T-helper 1 cell treated with Interleukin-12 subunit alpha and Interleukin-12 subunit beta and Interleukin-4 antibody, amounts not matched to agents 30 ng/mL and 1 ng/mL, for 36 hours (primary cell): ENCODE measurements at regions not wholly inside any gene's neighbourhood (a gene's known extent, or its start where the extent isn't known, plus 50 kb on each side); places are given as distances from the start of the nearest gene placed in this dataset.

Source experiments
- intact Hi-C: fragments of 100-400 bp; cut with micrococcal nuclease; formaldehyde crosslinking; loops from one replicate; pipeline ENCODE4 v1.15.1; 2024

DNA sequence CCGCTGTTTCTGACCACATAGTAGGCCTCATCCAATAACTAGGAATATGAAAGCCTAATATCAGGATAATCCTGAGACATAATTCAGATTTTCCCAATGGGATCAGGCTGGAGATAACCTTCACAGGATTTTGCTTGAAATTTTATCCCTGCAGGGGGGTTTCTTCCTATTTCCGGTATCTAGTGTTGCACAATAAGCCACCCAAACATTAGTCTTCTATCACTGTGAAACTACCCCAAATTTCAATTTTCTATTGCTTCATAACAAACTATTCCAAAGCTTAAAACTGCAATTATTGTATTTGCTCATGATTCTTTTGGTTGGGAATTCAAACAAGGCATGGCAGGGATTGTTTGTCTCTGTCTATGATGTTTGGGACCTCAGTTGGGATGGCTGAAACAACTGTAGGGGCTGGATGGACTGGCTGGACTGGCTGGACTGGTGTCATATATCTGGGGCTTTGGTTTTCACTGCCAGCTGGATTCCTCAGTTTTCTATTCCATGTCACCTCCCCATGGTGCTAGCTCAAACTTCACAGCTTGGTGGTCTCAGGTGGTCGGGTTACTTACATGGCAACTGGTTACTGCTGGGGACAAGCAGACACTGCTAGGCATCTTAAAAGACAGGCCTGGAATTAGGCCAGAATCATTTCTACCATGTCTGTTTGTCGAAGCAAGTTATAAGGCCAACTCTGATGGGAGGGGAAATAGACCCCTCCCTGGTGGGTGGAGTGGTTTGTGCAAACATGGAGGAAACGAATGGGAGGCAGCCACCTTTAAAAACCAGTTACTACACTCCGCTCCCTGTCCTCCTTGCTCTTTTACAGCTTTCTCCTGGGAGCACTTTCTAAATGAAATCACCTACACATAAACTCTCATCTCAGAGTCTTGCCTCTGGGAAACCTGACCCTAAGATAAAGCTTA lies 88.2 kb upstream of the STT3B start:
- intact Hi-C loops = loop anchor here (5.0 kb wide), 1 partner anchor 232 kb away; no protein-coding TSS in a partner anchor

DNA sequence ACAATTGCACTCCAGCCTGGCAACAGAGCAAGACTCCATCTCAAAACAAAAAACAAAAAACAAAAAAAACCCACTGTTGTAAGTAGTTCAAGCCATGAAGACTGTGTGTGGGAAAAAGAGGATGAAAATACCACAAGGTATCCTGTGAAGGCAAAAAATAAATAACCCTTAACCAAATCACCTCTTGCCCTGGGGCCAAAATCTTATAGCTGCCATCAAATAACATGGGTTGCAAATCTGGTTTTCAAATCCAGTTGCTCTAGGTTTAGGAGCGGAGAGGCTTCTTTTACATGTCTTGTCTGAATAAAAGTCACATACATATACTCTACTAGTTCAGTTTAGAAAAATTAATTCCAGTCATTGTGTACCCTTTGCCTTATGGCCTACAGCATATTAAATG lies 87.0 kb upstream of the STT3B start:
- intact Hi-C loops = loop anchor here (5.0 kb wide), 1 partner anchor 233 kb away; no protein-coding TSS in a partner anchor

DNA sequence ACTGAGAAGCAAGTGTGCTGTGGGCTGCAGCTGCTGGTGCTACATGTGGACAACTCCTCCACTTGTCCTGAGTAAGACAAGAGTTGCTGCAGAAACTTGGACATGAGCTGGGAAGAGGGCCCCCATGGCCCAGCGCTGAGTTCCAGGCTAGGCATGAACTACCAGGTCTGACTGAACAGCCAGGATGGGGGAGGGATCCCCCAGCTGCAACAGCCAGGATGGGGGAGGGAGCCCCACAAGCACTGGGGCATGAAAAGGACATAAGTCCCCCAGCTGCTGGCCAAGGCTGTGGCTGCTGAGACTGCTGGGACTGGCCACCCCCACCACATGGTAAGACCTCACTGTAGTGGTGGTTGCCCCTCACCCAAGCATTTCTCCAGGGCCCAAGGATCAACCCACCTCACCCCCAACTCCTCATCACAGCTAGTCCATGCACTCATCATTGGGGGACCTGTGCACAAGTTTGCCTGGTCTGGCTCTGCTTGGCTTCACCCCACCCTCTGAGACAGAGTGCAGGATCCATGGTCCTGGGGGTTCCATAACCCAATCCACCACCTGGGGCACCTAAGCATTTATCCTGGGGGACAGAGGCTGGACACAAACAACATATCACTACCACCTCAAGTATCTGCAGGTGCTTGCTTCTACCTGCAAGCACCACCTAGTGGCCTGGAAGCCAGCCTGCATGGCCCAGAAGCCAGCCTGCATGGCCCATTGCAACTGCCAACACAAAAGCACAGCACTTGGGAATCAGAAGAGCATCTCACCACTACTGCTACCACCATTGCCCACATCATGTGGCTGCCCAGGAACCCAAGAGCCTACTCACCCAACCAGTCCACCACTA lies 84.5 kb upstream of the STT3B start:
- intact Hi-C loops = loop anchor here (5.0 kb wide), 1 partner anchor 236 kb away; no protein-coding TSS in a partner anchor

DNA sequence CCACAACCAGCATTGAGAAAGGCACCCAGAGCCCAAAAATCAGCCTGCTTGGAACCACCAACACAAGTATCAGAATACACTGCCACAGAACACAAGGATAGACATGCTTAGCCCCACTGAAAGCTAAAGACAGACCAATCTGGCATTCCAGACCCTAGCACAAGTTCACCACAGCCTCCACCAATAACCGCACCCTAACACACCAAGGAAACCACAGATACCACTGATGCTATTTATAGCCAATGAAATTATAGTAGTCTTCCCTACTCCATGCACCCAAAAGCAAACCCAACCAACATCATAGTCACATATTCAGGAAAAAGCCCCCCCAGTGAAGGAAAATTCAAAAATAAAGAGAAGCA lies 83.9 kb upstream of the STT3B start:
- intact Hi-C loops = loop anchor here (5.0 kb wide), 1 partner anchor 237 kb away; no protein-coding TSS in a partner anchor

DNA sequence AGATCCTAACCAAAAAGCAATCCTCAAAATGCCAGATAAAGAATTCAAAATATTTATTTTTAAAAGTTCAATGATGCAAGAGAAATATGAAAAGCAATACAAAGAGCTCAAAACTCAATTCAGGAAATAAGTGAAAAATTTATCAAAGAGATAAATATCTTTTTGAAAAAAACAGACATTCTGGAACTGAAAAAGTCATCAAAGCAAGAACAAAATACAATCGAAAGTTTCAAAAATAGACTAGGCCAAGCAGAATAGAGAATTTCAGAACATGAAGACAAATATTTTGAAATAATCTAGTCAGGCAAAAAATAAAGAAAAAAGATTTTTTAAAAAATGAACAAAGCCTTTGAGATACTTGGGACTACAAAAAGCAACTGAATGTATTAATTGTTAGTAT lies 83.4 kb upstream of the STT3B start:
- intact Hi-C loops = loop anchor here (5.0 kb wide), 1 partner anchor 237 kb away; no protein-coding TSS in a partner anchor

DNA sequence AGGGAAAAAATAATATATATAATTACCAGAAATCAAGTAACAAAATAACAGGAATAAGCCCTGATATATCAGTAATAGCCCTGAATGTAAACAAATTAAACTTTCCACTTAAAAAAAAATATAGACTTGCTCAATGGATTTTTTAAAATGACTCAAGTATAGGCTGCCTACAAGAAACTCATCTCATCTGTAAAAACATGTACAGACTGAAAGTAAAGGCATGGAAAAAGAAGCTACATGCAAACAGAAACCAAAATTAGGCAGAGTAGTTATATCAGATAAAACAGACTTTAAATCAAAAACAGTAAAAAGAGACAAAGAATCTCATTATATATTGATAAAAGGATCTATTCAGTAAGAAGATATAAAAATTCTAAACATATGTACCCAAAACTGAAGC lies 82.4 kb upstream of the STT3B start:
- intact Hi-C loops = loop anchor here (2.0 kb wide), 1 partner anchor 22 kb away; no protein-coding TSS in a partner anchor

DNA sequence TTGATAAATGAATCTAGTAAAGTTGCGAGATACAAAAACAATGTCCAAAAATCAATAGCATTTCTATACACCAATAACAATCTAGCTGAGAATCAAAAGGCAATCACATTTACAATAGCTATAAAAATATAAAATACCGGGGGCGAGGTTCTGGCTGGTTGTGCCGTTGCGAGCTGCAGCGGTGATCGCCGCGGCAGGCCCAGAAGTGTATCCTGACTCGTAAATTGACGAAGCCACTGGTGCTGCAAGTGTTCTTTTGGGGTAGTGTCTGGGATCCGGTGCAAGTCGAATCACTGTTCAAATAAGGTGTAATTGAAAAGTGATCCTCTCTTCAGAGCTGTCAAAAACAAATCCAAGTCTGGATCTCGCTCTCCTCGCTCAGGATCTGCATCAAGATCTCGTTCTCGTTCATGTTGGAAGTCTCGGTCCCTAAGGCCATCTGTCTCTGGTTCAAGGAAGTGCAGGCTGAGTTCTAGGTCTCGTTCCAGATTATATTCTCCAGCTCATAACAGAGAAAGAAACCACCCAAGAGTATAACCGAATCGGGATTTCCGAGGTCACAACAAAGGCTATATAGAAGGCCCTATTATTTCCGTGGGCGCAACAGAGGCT lies 80.1 kb upstream of the STT3B start:
- intact Hi-C loops = no loop called here

DNA sequence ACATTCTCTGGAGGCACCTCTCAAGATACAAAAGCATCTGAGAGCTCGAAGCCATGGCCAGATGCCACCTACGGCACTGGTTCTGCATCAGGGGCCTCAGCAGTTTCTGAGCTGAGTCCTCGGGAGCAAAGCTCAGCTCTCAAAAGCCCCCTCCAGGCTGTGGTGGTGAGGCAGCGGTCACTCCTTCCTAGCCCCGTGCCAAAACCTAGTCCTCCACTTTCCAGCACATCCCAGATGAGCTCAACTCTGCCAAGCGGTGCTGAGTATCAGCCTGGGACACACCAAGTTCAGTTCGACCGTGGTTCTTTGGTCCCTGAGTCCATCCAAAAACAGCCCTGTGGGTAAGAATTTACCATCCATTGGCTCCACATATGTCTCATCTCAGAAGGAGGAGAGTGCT lies 79.3 kb upstream of the STT3B start:
- intact Hi-C loops = no loop called here

DNA sequence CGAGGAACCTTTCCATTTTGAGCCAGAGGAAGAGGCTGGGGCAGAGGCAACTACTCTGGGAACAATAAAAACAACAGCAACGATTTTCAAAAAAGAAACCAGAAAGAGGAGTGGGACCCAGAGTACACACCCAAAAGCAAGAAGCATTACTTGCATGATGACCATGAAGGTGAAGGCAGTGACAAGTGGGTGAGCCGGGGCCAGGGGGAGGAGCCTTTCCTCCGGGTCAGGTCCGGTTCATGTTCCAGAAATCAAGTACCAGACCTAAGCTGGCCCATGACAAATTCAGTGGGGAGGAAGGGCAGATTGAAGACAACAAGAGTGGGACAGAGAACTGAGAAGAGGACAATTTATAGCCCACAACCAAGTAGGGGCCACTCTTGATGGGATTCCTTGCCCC lies 77.2 kb upstream of the STT3B start:
- intact Hi-C loops = no loop called here

DNA sequence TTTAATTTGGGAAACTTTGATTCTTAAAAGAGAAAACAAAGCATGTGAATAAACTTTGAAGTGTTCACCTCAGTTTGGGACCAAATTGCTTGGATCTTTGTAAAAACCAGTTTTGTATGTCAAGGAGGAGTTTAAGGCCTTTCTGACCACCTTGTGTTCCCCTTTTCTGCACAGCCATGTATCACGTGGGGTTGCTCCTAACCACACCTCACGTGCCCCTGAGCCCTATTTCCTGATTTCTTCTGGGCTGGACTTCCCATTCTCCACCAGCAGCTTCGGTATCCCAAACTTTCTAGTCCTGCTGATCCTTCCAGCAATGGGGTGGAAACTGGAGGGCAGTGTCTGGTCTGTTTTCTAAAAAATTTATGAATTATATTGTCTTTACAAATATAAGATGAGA lies 76.4 kb upstream of the STT3B start:
- intact Hi-C loops = no loop called here

DNA sequence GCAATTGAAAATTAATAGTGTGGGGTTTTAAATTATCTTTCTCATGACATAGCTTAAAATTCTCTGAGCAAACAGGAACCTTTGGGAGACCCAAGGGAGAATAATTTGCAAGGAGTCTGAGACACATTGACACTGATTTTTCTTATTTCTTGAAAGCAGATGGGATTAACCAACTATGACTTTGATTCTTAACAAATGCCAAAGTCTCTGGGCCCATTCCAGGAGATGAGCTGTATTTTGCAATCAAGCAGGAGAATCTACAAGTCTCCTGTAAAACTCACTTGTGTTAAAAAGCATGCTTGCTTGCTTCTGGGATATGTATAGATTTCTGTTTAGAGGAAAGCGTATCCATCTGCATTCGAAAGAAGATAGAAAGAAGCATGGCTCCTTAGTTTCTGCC lies 71.3 kb upstream of the STT3B start:
- intact Hi-C loops = loop anchor here (5.0 kb wide), 1 partner anchor 694 kb away; no protein-coding TSS in a partner anchor

DNA sequence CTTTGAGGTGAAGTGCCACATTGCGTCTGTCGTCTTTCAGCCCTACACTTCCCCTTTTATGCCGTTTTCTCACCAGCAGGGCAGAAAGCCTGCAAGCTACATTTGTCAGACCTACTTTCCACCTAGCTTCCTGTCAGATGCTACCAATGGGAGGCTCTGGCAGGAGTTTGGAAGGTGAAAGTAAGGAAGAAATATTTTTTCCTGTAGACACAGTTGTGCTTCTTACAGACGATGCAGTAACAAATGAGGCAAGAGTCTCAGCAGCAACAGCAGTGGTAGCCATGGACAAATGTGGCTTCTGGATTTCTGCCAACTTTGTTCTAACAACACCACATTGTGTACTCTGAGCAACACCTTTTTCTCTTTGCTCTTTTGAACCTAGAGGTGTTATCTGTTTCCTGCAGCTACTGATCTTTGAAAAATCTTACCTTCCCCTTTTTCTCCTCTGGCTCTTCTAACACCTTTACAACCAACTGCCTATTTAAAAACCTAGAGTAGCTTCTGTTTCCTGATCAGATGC lies 70.6 kb upstream of the STT3B start:
- intact Hi-C loops = loop anchor here (2.0 to 5.0 kb wide), 3 partner anchors 61 to 695 kb away; partner anchors contain the start of gene STT3B

DNA sequence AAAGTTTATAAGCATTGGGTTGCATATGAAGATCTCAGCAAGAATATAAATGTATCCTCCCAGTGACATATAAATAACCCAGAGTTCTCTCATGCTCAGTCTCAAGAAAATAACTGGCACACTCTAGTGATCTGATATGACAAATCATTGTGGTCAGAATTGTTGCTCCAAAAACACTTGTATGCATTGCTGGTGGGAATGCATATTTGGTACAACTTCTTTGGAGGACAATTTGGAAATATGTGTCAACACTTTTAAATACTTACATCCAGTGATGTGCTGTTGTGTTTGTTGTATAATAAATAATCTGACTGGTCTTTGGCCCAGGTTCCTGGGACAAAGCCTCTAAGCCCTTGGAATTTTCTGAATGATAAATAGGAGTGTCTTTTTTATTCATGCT lies 66.7 kb upstream of the STT3B start:
- intact Hi-C loops = no loop called here

DNA sequence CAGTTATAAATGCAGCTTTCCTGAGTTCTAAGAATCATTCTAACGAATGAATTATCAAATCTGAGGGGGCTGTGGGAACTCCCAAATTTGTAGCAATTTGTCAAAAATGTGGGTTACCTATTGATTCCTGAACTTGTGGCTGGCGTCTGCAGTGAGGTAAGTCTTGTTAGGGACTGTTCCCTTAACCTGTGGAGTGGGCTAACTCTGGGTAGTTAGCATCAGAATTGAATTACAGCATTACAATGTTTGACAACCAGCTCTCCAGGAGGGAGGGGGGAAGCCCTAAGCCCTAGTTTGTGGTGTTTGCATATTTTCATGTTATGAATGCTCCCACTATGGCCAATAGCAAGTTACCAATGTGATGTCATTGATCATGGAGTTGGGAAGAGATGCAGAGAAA lies 65.9 kb upstream of the STT3B start:
- intact Hi-C loops = no loop called here

DNA sequence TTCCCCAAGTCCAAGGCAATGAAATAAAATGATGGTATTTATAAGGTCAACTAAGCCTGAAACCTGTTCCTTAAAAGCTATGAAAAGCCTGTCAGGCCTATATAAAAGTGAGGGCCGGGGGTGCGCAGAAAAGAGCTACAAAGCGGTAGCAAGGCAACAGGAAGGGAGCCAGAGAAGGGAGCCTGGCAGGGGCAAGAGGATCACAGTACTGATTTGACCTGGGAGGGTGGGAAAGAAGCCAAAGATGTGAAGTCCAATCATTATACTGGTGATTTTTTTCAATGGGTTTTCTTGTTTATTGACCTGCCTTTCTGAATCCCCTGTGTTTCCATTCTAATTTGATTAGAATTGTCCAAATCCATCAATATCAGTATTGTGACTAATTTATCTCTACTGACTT lies 64.3 kb upstream of the STT3B start:
- intact Hi-C loops = no loop called here

DNA sequence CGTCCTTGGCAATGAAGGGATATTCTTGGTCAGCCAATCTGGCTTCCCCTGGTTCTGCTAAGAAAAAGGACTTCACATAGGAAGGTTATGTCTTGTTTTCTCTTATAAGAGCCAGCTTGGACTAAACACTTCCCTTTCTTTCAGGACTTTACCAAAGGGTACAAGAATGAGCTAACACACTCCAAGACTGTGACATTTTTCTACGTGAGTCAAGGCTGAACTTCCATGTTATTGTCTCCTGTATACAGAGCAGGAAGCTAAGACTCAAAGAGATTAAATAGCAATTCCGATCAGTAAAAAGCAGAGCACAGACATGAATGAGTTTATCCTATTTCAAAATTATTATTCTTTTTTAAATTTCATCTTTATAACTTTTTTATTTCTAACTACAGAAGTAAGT lies 63.3 kb upstream of the STT3B start:
- intact Hi-C loops = no loop called here

DNA sequence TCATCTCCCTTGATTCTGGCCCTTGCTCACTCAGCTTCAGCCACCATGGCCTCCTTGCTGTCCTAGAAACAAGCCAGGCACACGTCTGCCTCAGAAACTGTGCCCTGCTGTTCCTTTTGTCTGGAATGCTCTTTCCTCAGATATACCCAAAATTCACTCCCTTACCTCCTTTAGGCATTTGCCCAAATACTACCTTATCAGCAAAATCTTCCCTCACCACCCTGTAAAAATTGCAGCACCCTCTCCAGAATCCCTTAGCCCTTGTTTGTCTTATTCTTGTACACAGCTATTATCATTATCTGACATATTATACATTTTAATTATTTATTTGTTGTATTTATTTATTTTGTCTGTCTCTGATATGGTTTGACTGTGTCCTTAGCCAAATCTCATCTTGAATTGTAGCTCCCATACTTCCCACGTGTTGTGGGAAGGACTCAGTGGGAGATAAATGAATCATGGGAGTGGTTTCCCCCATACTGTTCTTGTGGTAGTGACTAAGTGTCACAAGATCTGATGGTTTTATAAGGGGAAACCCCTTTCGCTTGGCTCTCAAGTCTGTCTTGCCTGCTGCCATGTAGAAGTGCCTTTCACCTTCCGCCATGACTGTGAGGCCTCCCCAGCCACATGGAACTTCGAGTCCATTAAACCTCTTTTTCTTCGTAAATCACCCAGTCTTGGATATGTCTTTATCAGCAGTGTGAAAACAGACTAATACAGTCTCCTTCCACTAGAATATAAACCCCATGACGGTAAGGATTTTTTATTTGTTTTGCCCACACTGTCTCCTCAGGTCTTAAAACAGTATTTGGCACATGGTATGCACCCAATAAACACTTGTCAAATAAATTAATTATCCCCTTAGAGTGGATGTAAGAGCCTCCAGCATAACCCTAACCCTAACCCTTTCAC lies 60.0 kb upstream of the STT3B start:
- intact Hi-C loops = loop anchor here (2.0 kb wide), 1 partner anchor 22 kb away; no protein-coding TSS in a partner anchor

DNA sequence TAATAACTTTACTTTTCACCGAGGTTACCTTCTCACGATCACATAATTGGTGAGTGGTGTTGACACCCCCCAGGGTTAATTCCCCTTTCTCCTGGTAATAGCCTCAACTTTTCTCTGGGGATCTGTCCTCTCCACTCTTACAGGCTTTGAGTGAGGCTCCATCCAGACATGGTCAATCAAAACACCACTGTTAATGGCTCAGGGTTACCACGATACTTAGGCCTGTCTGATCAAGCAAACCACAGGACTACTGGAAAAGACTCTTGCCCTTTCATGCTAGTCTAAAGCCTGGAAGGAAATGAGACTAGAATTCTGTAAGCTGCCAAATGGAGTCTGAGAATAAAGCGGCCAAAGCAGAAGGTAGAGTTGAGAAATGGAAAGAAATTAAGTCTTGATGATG lies 56.5 kb upstream of the STT3B start:
- intact Hi-C loops = no loop called here

DNA sequence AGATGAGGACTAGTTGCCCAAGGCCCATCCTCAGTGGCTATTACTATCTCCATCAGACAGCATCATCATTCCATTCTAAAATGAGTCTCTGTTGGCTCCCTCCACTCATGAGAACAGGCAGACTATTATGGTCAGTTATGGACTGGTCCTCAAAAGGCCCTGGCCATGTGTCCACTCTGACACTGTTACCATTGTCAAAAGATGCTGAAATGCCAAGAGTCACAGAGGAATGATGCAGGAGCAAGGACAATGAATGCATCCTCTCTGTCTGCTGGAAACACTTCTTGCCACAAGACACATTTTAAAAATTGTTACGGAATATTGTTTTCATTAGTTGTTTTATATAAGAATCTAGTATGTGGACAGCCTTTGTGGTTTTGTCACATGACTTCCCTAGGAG lies 53.3 kb upstream of the STT3B start:
- intact Hi-C loops = no loop called here

DNA sequence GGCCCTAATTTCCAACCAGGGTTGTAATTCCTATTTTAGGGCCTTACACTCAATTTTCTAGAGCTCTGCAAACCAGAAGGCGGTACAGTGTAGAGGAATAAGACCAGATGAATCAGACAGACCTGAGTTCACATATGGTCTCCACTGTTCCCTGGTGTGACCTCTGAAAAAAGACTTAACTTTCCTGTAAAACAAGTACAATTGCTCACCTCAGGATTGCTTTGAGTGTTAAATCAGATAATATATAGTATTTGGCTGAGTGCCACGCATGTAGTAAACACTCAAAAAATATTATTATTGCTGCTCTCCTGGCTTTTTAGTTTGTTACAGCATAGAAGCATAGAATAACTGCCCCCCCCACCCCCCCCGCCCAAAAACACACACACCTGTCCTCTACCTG lies 51.0 kb upstream of the STT3B start:
- intact Hi-C loops = no loop called here
